Sigmoid colon (tissue), 6 donors: ENCODE measurements at regions not wholly inside any gene's neighbourhood (a gene's known extent, or its start where the extent isn't known, plus 50 kb on each side); places are given as distances from the start of the nearest gene placed in this dataset.

Experiments used
- DNase-seq: peaks from one replicate; pipeline ENCODE4 v3.0.0-alpha.2; 2019
- H3K27ac ChIP-seq, 4 donors: fragments of 200-600 bp; sonication (generic); one replicate each; pipeline ENCODE4 v1.5.1; 2016 to 2019; ENCODE audit warnings: mild to moderate bottlenecking in 1 of 4
- H3K27me3 ChIP-seq, 3 donors: fragments of 200-600 bp; sonication (generic); one replicate each; pipeline ENCODE4 v1.5.1; 2019; ENCODE audit warnings: mild to moderate bottlenecking in 1 of 3
- H3K36me3 ChIP-seq, 4 donors: fragments of 200-600 bp; sonication (generic); one replicate each; pipeline ENCODE4 v1.5.1; 2016 to 2019
- H3K4me1 ChIP-seq, 4 donors: fragments of 200-600 bp; sonication (generic); one replicate each; pipeline ENCODE4 v1.5.1; 2017 to 2019
- H3K4me3 ChIP-seq, 4 donors: fragments of 200-600 bp; sonication (generic); one replicate each; pipeline ENCODE4 v1.5.1; 2017 to 2019; ENCODE audit warnings: mild to moderate bottlenecking in 2 of 4, moderate library complexity in 1 of 4
- H3K9me3 ChIP-seq, 4 donors: fragments of 200-600 bp in 3 of 4; sonication (generic) in 3 of 4; one replicate each; pipeline versions ENCODE4 v1.5.1 to v1.6.1; 2013 to 2019
- EP300 ChIP-seq, 4 donors: sonication (generic); formaldehyde crosslinking; IDR thresholded peaks; one replicate each; pipeline ENCODE4 v1.6.1; 2017; ENCODE audit warnings: antibody characterized with exemption in 4 of 4
- POLR2A ChIP-seq, 2 donors: fragments of 450-650 bp; IDR thresholded peaks; one replicate each; pipeline ENCODE4 v1.6.1; 2016; ENCODE audit warnings: antibody characterized with exemption in 2 of 2, mild to moderate bottlenecking in 2 of 2, moderate library complexity in 2 of 2
- POLR2AphosphoS5 ChIP-seq, 4 donors: sonication (generic); formaldehyde crosslinking; IDR thresholded peaks; one replicate each; pipeline ENCODE4 v1.6.1; 2017; ENCODE audit warnings: antibody characterized with exemption in 4 of 4
- WGBS, 2 donors: extraction: QIAGEN DNeasy Blood & Tissue Kit; methylation state at CpG; one replicate each; pipeline ENCODE4 v1.1.7; 2013; 5-methylcytosine and 5-hydroxymethylcytosine counted together
- intact Hi-C: fragments of 100-400 bp; cut with DNase I; formaldehyde crosslinking; loops from one replicate; pipeline ENCODE4 v1.15.1; 2023
- TF ChIP-seq, protein P1 (sequence below), 4 experiments: fragments of 450-650 bp in 3 of 4; fragments of 200-600 bp in 1 of 4; IDR thresholded peaks; one replicate each; pipeline ENCODE4 v1.5.1; 2016 to 2019; ENCODE audit warnings: antibody characterized with exemption in 4 of 4, mild to moderate bottlenecking in 3 of 4, moderate library complexity in 2 of 4
- donor health status: healthy with polysubstance abuse.
- donor health status: healthy.

DNA sequence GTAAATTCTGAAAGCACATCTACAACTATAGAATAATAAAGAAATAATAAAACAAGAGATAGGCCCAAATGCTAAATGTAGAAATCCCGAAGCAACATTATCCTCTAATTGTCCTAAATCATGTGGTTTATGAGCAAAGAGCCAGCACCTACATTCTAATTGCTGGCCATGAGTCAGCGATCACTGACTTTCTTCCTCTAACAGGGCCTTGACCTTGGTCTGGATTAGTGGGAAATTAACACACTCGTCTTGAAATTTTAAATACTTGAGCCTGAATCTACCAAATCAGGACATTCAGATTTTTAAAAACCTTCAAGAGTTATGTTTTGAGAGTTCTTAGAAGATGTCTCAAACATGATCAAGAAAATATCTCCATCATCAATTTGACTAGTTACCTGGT is 727.6 kb downstream of the METTL15 start:
- Histone ChIP-seq H3K4me1 (peaks cover 0 to 12% (median 6%) of the 10 kb centered on the region in 4 donors), H3K27me3 (no peaks in the 10 kb centered on the region), H3K9me3 (no peaks in the 10 kb centered on the region), H3K36me3 (no peaks in the 10 kb centered on the region), H3K4me3 (no peak overlapping the region), H3K27ac (no peak overlapping the region)
- 49 to 74% methylated on average over 3 of the region's 3 CpGs for WGBS, 2 donors
- DNase-seq, result no peak
- no peak for TF ChIP-seq EP300 (IDR thresholded peaks at IDR 0.05)
- TF ChIP-seq, protein P1, sequence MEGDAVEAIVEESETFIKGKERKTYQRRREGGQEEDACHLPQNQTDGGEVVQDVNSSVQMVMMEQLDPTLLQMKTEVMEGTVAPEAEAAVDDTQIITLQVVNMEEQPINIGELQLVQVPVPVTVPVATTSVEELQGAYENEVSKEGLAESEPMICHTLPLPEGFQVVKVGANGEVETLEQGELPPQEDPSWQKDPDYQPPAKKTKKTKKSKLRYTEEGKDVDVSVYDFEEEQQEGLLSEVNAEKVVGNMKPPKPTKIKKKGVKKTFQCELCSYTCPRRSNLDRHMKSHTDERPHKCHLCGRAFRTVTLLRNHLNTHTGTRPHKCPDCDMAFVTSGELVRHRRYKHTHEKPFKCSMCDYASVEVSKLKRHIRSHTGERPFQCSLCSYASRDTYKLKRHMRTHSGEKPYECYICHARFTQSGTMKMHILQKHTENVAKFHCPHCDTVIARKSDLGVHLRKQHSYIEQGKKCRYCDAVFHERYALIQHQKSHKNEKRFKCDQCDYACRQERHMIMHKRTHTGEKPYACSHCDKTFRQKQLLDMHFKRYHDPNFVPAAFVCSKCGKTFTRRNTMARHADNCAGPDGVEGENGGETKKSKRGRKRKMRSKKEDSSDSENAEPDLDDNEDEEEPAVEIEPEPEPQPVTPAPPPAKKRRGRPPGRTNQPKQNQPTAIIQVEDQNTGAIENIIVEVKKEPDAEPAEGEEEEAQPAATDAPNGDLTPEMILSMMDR (IDR thresholded peaks at IDR 0.05), result no peak
- TF ChIP-seq POLR2AphosphoS5 (IDR thresholded peaks at IDR 0.05), result no peak
- TF ChIP-seq POLR2A (IDR thresholded peaks at IDR 0.05), result no peak
- intact Hi-C loops, result no loop called here

DNA sequence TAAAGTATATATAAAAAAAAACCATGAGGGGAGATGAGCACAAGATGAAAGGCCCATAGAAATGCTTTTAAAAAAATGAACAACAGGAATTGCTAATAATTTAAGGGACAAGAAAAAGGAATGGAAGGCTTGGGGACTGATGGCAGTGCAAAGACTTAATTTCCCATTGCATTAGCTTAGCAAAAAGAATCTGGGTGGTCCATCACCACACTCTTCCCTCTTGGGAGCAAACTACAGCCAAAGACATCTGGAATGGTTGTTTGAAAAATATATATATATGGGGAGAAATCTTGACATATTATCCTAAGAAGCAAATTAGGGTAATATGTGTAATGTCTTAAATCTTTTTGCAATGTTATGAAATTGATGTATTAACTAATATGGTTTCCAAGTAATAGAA is 727.1 kb downstream of the METTL15 start:
- no peak for DNase-seq
- no peak overlapping the region for H3K27ac ChIP-seq
- TF ChIP-seq EP300 (IDR thresholded peaks at IDR 0.05) (no peak), POLR2AphosphoS5 (IDR thresholded peaks at IDR 0.05) (no peak)

DNA sequence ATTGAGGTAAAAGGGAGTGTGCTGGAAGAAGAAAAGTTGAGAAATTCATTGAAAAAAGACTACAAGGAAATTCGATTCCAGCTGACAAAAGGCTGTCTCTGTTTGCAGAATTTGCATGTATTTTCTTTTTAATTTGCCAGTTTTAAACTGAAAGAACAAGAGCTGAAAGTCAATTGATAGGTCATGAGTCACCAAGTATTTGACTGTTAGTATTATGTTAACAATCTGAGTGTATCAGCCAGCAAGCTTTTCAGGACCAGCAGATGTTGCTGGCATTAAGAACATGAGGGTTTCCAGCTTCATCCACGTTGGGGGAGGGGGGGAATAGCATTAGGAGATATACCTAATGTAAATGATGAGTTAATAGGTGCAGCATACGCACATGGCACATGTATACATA is 726.7 kb downstream of the METTL15 start:
- H3K27ac ChIP-seq, result no peak overlapping the region
- H3K4me1 ChIP-seq, result peaks cover 0 to 12% (median 6%) of the 10 kb centered on the region in 4 donors
- no peak overlapping the region for H3K4me3 ChIP-seq
- TF ChIP-seq POLR2A (IDR thresholded peaks at IDR 0.05) (no peak), EP300 (IDR thresholded peaks at IDR 0.05) (no peak), POLR2AphosphoS5 (IDR thresholded peaks at IDR 0.05) (no peak)
- TF ChIP-seq, protein P1 (IDR thresholded peaks at IDR 0.05), result no peak
- H3K36me3 ChIP-seq, result no peaks in the 10 kb centered on the region
- no peak for DNase-seq
- intact Hi-C loops, result no loop called here
- no peaks in the 10 kb centered on the region for H3K9me3 ChIP-seq
- H3K27me3 ChIP-seq, result no peaks in the 10 kb centered on the region
- WGBS, 2 donors, result 52 to 55% methylated on average over 3 of the region's 3 CpGs

More for the DNA sequence above, 727.1 kb downstream of the METTL15 start:
- Histone ChIP-seq H3K4me3 (no peak overlapping the region), H3K36me3 (no peaks in the 10 kb centered on the region), H3K9me3 (no peaks in the 10 kb centered on the region), H3K4me1 (peaks cover 0 to 12% (median 6%) of the 10 kb centered on the region in 4 donors), H3K27me3 (no peaks in the 10 kb centered on the region)
- intact Hi-C loops, result no loop called here

DNA sequence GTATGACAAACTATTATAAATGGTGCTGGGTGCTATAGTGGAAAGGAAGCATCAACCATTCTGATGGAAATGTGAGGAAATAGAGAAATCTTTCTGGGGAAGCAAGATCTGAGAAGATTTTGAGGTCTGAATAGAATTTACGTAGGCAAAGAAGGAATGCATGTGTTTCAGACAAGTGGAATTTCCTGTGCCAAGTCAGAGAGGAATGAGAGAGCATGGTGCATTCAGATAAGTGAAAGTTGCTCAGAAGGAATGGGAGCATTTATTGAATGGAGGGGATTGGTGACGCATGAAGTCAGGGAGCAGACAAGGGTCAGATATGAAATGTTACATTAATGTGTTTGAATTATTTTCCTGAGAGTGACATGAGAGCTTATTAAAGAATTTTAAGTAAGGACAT is 725.5 kb downstream of the METTL15 start:
- Histone ChIP-seq H3K27ac (no peak overlapping the region), H3K36me3 (no peaks in the 10 kb centered on the region), H3K9me3 (no peaks in the 10 kb centered on the region), H3K27me3 (no peaks in the 10 kb centered on the region), H3K4me3 (no peak overlapping the region), H3K4me1 (peaks cover 0 to 12% (median 6%) of the 10 kb centered on the region in 4 donors)
- intact Hi-C loops, result no loop called here
- TF ChIP-seq EP300 (IDR thresholded peaks at IDR 0.05) (no peak), POLR2A (IDR thresholded peaks at IDR 0.05) (no peak), POLR2AphosphoS5 (IDR thresholded peaks at IDR 0.05) (no peak)
- TF ChIP-seq, protein P1 (IDR thresholded peaks at IDR 0.05), result no peak
- no peak for DNase-seq
- 64 to 86% methylated on average over 2 of the region's 2 CpGs for WGBS, 2 donors

DNA sequence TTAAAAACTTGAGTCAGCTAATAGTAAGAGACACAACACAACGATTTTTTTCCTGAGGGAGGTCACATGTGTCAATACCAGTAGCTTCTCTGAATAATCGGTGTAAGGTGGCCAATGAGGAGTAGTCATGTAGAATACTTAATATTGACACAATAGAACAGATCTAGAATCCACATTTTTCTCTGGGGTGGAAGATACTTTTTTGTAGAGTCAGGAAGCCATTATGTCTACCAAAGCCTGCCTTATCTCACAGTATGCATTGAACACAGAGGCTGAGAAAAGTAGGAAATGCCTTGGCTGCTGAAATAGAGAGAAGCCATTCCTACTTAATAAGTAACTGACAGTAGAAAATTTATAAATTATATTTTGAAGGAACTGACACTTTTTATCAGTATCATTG is 725.0 kb downstream of the METTL15 start:
- intact Hi-C loops, result no loop called here
- no peak for DNase-seq
- H3K27ac ChIP-seq, result no peak overlapping the region

More for the DNA sequence above, 725.0 kb downstream of the METTL15 start:
- Histone ChIP-seq H3K36me3 (no peaks in the 10 kb centered on the region), H3K4me1 (peaks cover 0 to 12% (median 6%) of the 10 kb centered on the region in 4 donors), H3K9me3 (no peaks in the 10 kb centered on the region), H3K4me3 (no peak overlapping the region), H3K27me3 (no peaks in the 10 kb centered on the region)
- no peak for TF ChIP-seq POLR2AphosphoS5 (IDR thresholded peaks at IDR 0.05)
- TF ChIP-seq, protein P1 (IDR thresholded peaks at IDR 0.05), result no peak
- TF ChIP-seq EP300 (IDR thresholded peaks at IDR 0.05), result no peak
- TF ChIP-seq POLR2A (IDR thresholded peaks at IDR 0.05), result no peak
- WGBS, 2 donors, result 13 to 28% methylated on average over 2 of the region's 2 CpGs
